ENCODE measurements at regions not wholly inside any gene's neighbourhood (a gene's known extent, or its start where the extent isn't known, plus 50 kb on each side); places are given as distances from the start of the nearest gene placed in this dataset.

DNA sequence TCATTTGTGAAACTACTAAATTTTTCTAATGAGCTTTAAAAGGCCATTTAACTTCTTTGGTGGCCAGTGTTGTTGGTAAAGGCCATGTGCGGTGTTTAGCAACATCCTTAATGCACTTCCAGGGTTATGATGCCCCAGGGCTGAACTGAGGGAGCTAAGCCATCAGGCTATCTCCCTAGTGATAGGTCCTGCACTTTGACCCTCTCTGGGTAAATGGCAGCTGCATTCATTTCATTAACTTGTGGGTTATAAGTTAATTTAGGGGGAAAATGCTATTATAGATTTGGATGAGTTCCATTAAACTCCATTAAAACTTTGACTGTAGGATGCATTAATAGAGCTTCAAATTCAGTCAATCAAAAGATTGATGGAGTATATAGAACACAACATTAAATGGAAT is 366.7 kb upstream of the ZNF717 start:
- TF ChIP-seq, protein P1, sequence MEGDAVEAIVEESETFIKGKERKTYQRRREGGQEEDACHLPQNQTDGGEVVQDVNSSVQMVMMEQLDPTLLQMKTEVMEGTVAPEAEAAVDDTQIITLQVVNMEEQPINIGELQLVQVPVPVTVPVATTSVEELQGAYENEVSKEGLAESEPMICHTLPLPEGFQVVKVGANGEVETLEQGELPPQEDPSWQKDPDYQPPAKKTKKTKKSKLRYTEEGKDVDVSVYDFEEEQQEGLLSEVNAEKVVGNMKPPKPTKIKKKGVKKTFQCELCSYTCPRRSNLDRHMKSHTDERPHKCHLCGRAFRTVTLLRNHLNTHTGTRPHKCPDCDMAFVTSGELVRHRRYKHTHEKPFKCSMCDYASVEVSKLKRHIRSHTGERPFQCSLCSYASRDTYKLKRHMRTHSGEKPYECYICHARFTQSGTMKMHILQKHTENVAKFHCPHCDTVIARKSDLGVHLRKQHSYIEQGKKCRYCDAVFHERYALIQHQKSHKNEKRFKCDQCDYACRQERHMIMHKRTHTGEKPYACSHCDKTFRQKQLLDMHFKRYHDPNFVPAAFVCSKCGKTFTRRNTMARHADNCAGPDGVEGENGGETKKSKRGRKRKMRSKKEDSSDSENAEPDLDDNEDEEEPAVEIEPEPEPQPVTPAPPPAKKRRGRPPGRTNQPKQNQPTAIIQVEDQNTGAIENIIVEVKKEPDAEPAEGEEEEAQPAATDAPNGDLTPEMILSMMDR (IDR thresholded peaks at IDR 0.05; ENCODE audit: low read length) = no peak
- TF ChIP-seq EZH2 (optimal IDR thresholded peaks at IDR 0.05; ENCODE audit: low read depth, low read length) = no peak
